ENCODE measurements at regions not wholly inside any gene's neighbourhood (a gene's known extent, or its start where the extent isn't known, plus 50 kb on each side); places are given as distances from the start of the nearest gene placed in this dataset.

GRCh38 chrX:4358577-4358976 lies 645.1 kb upstream of the PRKX start:
- DNase-seq (ENCODE audit: low spot score), result no peak
- no peak for ATAC-seq

- DNase-seq (ENCODE audit: low spot score), result no peak
- no peak for ATAC-seq
Observed at GRCh38 chrX:4322916-4323315, 609.5 kb upstream of the PRKX start.

- ATAC-seq (no peak), DNase-seq (ENCODE audit: low spot score) (no peak)
Observed at GRCh38 chrX:4320436-4320947, 607.0 kb upstream of the PRKX start.

- no peak for ATAC-seq
- no peak for DNase-seq (ENCODE audit: low spot score)
Observed at GRCh38 chrX:4315891-4316290, 602.4 kb upstream of the PRKX start.

- ATAC-seq, result no peak
- DNase-seq (ENCODE audit: low spot score), result no peak
Observed at GRCh38 chrX:4314586-4314985, 601.1 kb upstream of the PRKX start.

GRCh38 chrX:4277122-4277521 lies 563.7 kb upstream of the PRKX start:
- DNase-seq (ENCODE audit: low spot score) (no peak), ATAC-seq (no peak)

GRCh38 chrX:4268676-4269075 lies 555.2 kb upstream of the PRKX start:
- ATAC-seq (no peak), DNase-seq (ENCODE audit: low spot score) (no peak)

GRCh38 chrX:4265036-4265435 lies 551.6 kb upstream of the PRKX start:
- no peak for DNase-seq (ENCODE audit: low spot score)
- ATAC-seq, result no peak

GRCh38 chrX:4263030-4263803 lies 549.8 kb upstream of the PRKX start:
- ATAC-seq, result no peak
- no peak for DNase-seq (ENCODE audit: low spot score)

- DNase-seq (ENCODE audit: low spot score) (no peak), ATAC-seq (no peak)
Observed at GRCh38 chrX:4253092-4253491, 539.6 kb upstream of the PRKX start.

GRCh38 chrX:4249401-4249800 lies 536.0 kb upstream of the PRKX start:
- no peak for ATAC-seq
- DNase-seq (ENCODE audit: low spot score), result no peak

- ATAC-seq, result no peak
- no peak for DNase-seq (ENCODE audit: low spot score)
Observed at GRCh38 chrX:4243759-4244158, 530.3 kb upstream of the PRKX start.

GRCh38 chrX:4240541-4241194 lies 527.2 kb upstream of the PRKX start:
- DNase-seq (ENCODE audit: low spot score), result no peak
- ATAC-seq, result no peak

- no peak for ATAC-seq
- no peak for DNase-seq (ENCODE audit: low spot score)
Observed at GRCh38 chrX:4239650-4240540, 526.4 kb upstream of the PRKX start.

- no peak for DNase-seq (ENCODE audit: low spot score)
- ATAC-seq, result no peak
Observed at GRCh38 chrX:4238916-4239315, 525.5 kb upstream of the PRKX start.

GRCh38 chrX:4225086-4225485 lies 511.6 kb upstream of the PRKX start:
- no peak for ATAC-seq
- no peak for DNase-seq (ENCODE audit: low spot score)

- no peak for ATAC-seq
- no peak for DNase-seq (ENCODE audit: low spot score)
Observed at GRCh38 chrX:4206941-4207340, 493.5 kb upstream of the PRKX start.

- ATAC-seq, result no peak
- no peak for DNase-seq (ENCODE audit: low spot score)
Observed at GRCh38 chrX:4197971-4198370, 484.5 kb upstream of the PRKX start.

- DNase-seq (ENCODE audit: low spot score) (no peak), ATAC-seq (no peak)
Observed at GRCh38 chrX:4193500-4194155, 480.2 kb upstream of the PRKX start.

- ATAC-seq (no peak), DNase-seq (ENCODE audit: low spot score) (no peak)
Observed at GRCh38 chrX:4186331-4186730, 472.9 kb upstream of the PRKX start.

GRCh38 chrX:4185086-4185485 lies 471.6 kb upstream of the PRKX start:
- DNase-seq (ENCODE audit: low spot score) (no peak), ATAC-seq (no peak)
